GM10248 (cell line): ENCODE measurements at regions not wholly inside any gene's neighbourhood (a gene's known extent, or its start where the extent isn't known, plus 50 kb on each side); places are given as distances from the start of the nearest gene placed in this dataset.

Source experiments
- CTCF ChIA-PET: fragments of 300-600 bp; sonication (Branson Sonifier 250); formaldehyde crosslinking; extraction: SDS; loops from one replicate; lab custom pipeline; 2021; ENCODE audit warnings: antibody characterized with exemption; lab: Yijun Ruan, JAX
- POLR2A ChIA-PET: fragments of 350-650 bp; sonication (Branson Sonifier 250); formaldehyde crosslinking; extraction: SDS; loops from one replicate; lab custom pipeline; 2020; ENCODE audit warnings: antibody characterized with exemption; lab: Yijun Ruan, JAX
- DNase-seq: peaks from one replicate; pipeline ENCODE4 v3.0.0; 2012; ENCODE audit errors: extremely low spot score
- TF ChIP-seq, protein P1 (sequence below): IDR thresholded peaks from 2 replicates; pipeline ENCODE4 v1.5.1; 2012; ENCODE audit warnings: mild to moderate bottlenecking, low read depth; ENCODE audit errors: extremely low read depth, missing control alignments, control extremely low read depth

- peak; percentile 0 for DNase-seq
These were observed 516.4 kb upstream of the PCDH11Y start for GRCh38 chrY:4483693-4484092.

More at GRCh38 chrY:4483693-4484092, 516.4 kb upstream of the PCDH11Y start:
- ChIA-PET CTCF (no interaction called here), POLR2A (no interaction called here)
- TF ChIP-seq, protein P1, sequence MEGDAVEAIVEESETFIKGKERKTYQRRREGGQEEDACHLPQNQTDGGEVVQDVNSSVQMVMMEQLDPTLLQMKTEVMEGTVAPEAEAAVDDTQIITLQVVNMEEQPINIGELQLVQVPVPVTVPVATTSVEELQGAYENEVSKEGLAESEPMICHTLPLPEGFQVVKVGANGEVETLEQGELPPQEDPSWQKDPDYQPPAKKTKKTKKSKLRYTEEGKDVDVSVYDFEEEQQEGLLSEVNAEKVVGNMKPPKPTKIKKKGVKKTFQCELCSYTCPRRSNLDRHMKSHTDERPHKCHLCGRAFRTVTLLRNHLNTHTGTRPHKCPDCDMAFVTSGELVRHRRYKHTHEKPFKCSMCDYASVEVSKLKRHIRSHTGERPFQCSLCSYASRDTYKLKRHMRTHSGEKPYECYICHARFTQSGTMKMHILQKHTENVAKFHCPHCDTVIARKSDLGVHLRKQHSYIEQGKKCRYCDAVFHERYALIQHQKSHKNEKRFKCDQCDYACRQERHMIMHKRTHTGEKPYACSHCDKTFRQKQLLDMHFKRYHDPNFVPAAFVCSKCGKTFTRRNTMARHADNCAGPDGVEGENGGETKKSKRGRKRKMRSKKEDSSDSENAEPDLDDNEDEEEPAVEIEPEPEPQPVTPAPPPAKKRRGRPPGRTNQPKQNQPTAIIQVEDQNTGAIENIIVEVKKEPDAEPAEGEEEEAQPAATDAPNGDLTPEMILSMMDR: peak; percentile 18
